Pancreas (tissue), 10 donors: ENCODE measurements at regions not wholly inside any gene's neighbourhood (a gene's known extent, or its start where the extent isn't known, plus 50 kb on each side); places are given as distances from the start of the nearest gene placed in this dataset.
"Not testable (repeated sequence)": the region's sequence is repeated elsewhere in the genome, so short reads cannot be mapped to it uniquely, and the experiment has no call there.

Experiments
- ATAC-seq, 4 donors: fragments of 200-7000 bp; cut with Tn5 transposase; one replicate each; pipeline versions ENCODE4 v1.8.0 to v1.9.1; 2020; ENCODE audit warnings: mild to moderate bottlenecking in 4 of 4, moderate library complexity in 4 of 4
- DNase-seq, 6 donors: peaks; one replicate each; pipeline ENCODE4 v3.0.0-alpha.2; 2020
- FAIRE-seq: peaks from 2 replicates; lab custom pipeline; 2012; peaks lifted over from hg19 to GRCh38; lab: Jason Lieb, UNC
- H3K27ac ChIP-seq, 4 donors: fragments of 200-600 bp; sonication (generic); 1 replicate in 3 of 4; 2 replicates in 1 of 4; pipeline versions ENCODE4 v1.5.0 to v1.8.0; 2020
- H3K27me3 ChIP-seq, 4 donors: fragments of 200-600 bp; one replicate each; pipeline ENCODE4 v1.8.0; 2021
- H3K36me3 ChIP-seq, 3 donors: fragments of 200-600 bp; sonication (generic) in 1 of 3; one replicate each; pipeline versions ENCODE4 v1.5.0 to v1.8.0; 2020 to 2021
- H3K4me1 ChIP-seq, 3 donors: fragments of 200-600 bp; one replicate each; pipeline ENCODE4 v1.8.0; 2021
- H3K4me3 ChIP-seq, 4 donors: fragments of 200-600 bp; sonication (generic) in 2 of 4; one replicate each; pipeline versions ENCODE4 v1.5.0 to v1.8.0; 2020 to 2021
- H3K9me3 ChIP-seq, 4 donors: fragments of 200-600 bp; one replicate each; pipeline ENCODE4 v1.8.0; 2021
- CTCF ChIP-seq, 4 donors: fragments of 200-600 bp; sonication (generic) in 3 of 4; IDR thresholded peaks; one replicate each; pipeline versions ENCODE4 v1.5.0 to v1.8.0; 2021; ENCODE audit warnings: antibody characterized with exemption in 4 of 4
- WGBS, 2 donors: extraction: QIAGEN DNeasy Blood & Tissue Kit; methylation state at CpG; one replicate each; pipeline ENCODE4 v1.1.7; 2013; 5-methylcytosine and 5-hydroxymethylcytosine counted together
- intact Hi-C, 3 donors: fragments of 100-400 bp; cut with DNase I; formaldehyde crosslinking; loops; one replicate each; pipeline versions ENCODE4 v1.11.1 to v1.14.2; 2022
- donor health status: healthy with polysubstance abuse.
- donor health status: DM: no; HTN: no; CAD: no; lungs with moderate emphysema.
- donor health status: DM: no; HTN: no; CAD: no.
- donor health status: control.
- donor health status: control.
- donor health status: Bipolar disorder and iron deficiency.
- donor health status: DM: yes; HTN: yes; CAD: no.
- donor health status: DM: no; HTN: no; CAD: no.
- donor health status: DM: no; HTN: no; CAD: no.
- donor health status: DM: yes; HTN: yes; CAD: no.

- no peak for FAIRE-seq
- 64 to 80% methylated on average over 3 of the region's 3 CpGs for WGBS, 2 donors
- no peaks in the 10 kb centered on the region for H3K36me3 ChIP-seq
- intact Hi-C loops: no loop called here
- H3K27me3 ChIP-seq: no peaks in the 10 kb centered on the region
- H3K4me3 ChIP-seq: no peak overlapping the region
- no peak for ATAC-seq
- no peak overlapping the region for H3K27ac ChIP-seq
- no peaks in the 10 kb centered on the region for H3K4me1 ChIP-seq
- no peak for TF ChIP-seq CTCF (IDR thresholded peaks at IDR 0.05)
- DNase-seq: no peak
- no peaks in the 10 kb centered on the region for H3K9me3 ChIP-seq
Observed at GRCh38 chr16:65743558-65743957, 621.7 kb upstream of the CDH11 start.

DNA sequence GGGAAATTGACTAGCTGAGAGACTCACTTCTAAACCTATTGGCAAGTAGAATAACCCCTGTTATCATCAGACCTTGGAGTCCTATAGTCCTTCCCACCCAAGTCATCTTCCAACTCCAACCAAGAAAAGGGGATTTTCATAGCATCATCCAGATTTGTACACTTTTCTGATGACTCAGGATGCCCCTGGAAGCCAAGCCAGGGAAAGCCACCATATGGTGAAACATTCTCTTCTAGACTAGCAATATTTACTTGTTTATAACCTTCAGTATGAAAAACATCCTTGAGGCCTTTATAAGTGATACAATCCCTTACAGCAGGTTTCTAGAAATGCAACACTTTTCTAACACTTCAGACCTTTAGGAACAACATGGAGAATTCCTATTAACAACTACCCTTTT is 618.8 kb upstream of the CDH11 start:
- H3K4me1 ChIP-seq: no peaks in the 10 kb centered on the region
- no peaks in the 10 kb centered on the region for H3K27me3 ChIP-seq
- no peak overlapping the region for H3K4me3 ChIP-seq
- no peak for DNase-seq
- no peaks in the 10 kb centered on the region for H3K36me3 ChIP-seq
- no peak for ATAC-seq
- no peaks in the 10 kb centered on the region for H3K9me3 ChIP-seq
- no peak for FAIRE-seq
- H3K27ac ChIP-seq: no peak overlapping the region
- no peak for TF ChIP-seq CTCF (IDR thresholded peaks at IDR 0.05)
- intact Hi-C loops: no loop called here

DNA sequence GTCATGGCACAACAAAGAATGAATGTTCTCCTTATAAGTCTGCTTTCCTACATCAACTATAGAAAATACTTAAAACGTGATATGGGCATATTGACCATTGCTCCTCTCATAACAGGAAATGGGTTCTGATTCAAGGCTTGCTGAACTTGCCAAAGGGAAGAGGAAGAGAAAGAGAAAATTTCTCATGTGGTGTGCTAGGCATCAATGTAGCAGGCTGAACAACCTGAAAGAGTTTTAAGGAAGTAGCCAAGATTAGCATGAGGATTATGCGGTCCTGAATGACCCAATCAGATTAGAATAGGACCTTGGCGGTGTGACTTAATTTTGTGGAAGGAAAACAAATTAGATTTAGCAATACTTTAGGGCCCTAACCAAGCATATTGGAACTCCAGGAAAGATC is 617.7 kb upstream of the CDH11 start:
- Histone ChIP-seq H3K36me3 (no peaks in the 10 kb centered on the region), H3K9me3 (no peaks in the 10 kb centered on the region), H3K4me3 (no peak overlapping the region), H3K4me1 (no peaks in the 10 kb centered on the region), H3K27me3 (no peaks in the 10 kb centered on the region), H3K27ac (no peak overlapping the region)
- intact Hi-C loops: no loop called here
- no peak for DNase-seq
- no peak for TF ChIP-seq CTCF (IDR thresholded peaks at IDR 0.05)
- no peak for FAIRE-seq
- WGBS, 2 donors: 53 to 67% methylated on average over 3 of the region's 3 CpGs
- no peak for ATAC-seq

DNA sequence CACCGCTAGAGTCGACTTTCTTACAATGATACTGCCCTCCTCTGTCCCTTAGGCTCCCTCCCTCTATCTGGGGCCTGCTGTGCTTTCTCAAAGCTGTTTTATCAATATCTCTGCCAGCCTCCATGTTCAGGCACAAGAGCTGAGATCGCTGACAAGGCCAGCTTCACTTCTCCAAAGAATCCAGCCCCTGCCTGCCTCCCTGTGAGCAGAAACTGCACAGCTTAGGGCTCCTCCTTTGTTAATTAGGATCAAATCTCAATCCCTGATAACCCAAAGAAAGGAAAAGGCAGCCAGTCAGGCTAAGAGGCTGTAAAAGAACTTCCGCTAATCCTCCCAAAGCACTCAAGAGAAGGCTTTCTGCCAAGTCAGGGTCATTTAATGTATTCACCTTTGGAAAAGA is 616.0 kb upstream of the CDH11 start:
- ATAC-seq (no peak), FAIRE-seq (no peak), DNase-seq (no peak)
- H3K36me3 ChIP-seq: no peaks in the 10 kb centered on the region
- H3K4me1 ChIP-seq: no peaks in the 10 kb centered on the region
- intact Hi-C loops: no loop called here
- H3K4me3 ChIP-seq: no peak overlapping the region
- WGBS, 2 donors: 47 to 52% methylated on average over 4 of the region's 4 CpGs
- no peak overlapping the region for H3K27ac ChIP-seq
- TF ChIP-seq CTCF (IDR thresholded peaks at IDR 0.05): no peak
- H3K27me3 ChIP-seq: no peaks in the 10 kb centered on the region
- H3K9me3 ChIP-seq: no peaks in the 10 kb centered on the region

GRCh38 chr16:65735615-65736014 is 613.8 kb upstream of the CDH11 start:
- H3K27me3 ChIP-seq, intact Hi-C loops, H3K4me3 ChIP-seq, ATAC-seq, FAIRE-seq, H3K36me3 ChIP-seq, H3K9me3 ChIP-seq, H3K4me1 ChIP-seq, H3K27ac ChIP-seq, DNase-seq: not testable (repeated sequence)

GRCh38 chr16:65733721-65734120 is 611.9 kb upstream of the CDH11 start:
- FAIRE-seq: no peak
- TF ChIP-seq CTCF (IDR thresholded peaks at IDR 0.05): no peak
- no peaks in the 10 kb centered on the region for H3K36me3 ChIP-seq
- H3K27ac ChIP-seq: no peak overlapping the region
- 57 to 59% methylated on average over 3 of the region's 3 CpGs for WGBS, 2 donors
- no peak overlapping the region for H3K4me3 ChIP-seq
- intact Hi-C loops: no loop called here
- ATAC-seq: no peak
- H3K9me3 ChIP-seq: no peaks in the 10 kb centered on the region
- H3K27me3 ChIP-seq: peaks cover 0 to 3% (median 0%) of the 10 kb centered on the region in 4 donors
- no peak for DNase-seq
- no peaks in the 10 kb centered on the region for H3K4me1 ChIP-seq
